H4 (cell line): ENCODE measurements at regions not wholly inside any gene's neighbourhood (a gene's known extent, or its start where the extent isn't known, plus 50 kb on each side); places are given as distances from the start of the nearest gene placed in this dataset.
"Not testable (repeated sequence)": the region's sequence is repeated elsewhere in the genome, so short reads cannot be mapped to it uniquely, and the experiment has no call there.

Experiments used
- DNase-seq: peaks from one replicate; pipeline ENCODE4 v3.0.0-alpha.2; 2015; ENCODE audit warnings: low spot score

- DNase-seq: no peak
Observed at GRCh38 chr5:13640270-13640669, 304.2 kb downstream of the DNAH5 start.

GRCh38 chr5:13632676-13633075 lies 311.8 kb downstream of the DNAH5 start:
- no peak for DNase-seq

- no peak for DNase-seq
Observed at GRCh38 chr5:13629218-13629617, 315.3 kb downstream of the DNAH5 start.

- no peak for DNase-seq
Observed at GRCh38 chr5:13627673-13628454, 316.6 kb downstream of the DNAH5 start.

GRCh38 chr5:13625616-13626198 lies 318.8 kb downstream of the DNAH5 start:
- DNase-seq: no peak

- no peak for DNase-seq
Observed at GRCh38 chr5:13624283-13625074, 320.0 kb downstream of the DNAH5 start.

- DNase-seq: no peak
Observed at GRCh38 chr5:13613621-13614020, 330.9 kb downstream of the DNAH5 start.

- DNase-seq: no peak
Observed at GRCh38 chr5:13611604-13612003, 332.9 kb downstream of the DNAH5 start.

- DNase-seq: no peak
Observed at GRCh38 chr5:13609504-13609903, 335.0 kb downstream of the DNAH5 start.

- DNase-seq: no peak
Observed at GRCh38 chr5:13606051-13606450, 338.4 kb downstream of the DNAH5 start.

- DNase-seq: no peak
Observed at GRCh38 chr5:13601112-13601511, 343.4 kb downstream of the DNAH5 start.

GRCh38 chr5:13595978-13596377 lies 348.5 kb downstream of the DNAH5 start:
- DNase-seq: no peak

- DNase-seq: peak; percentile 94
Observed at GRCh38 chr5:13591621-13592020, 352.9 kb downstream of the DNAH5 start.

GRCh38 chr5:13585324-13585723 lies 359.2 kb downstream of the DNAH5 start:
- no peak for DNase-seq

- DNase-seq: no peak
Observed at GRCh38 chr5:13581914-13582313, 362.6 kb downstream of the DNAH5 start.

- no peak for DNase-seq
Observed at GRCh38 chr5:13581132-13581531, 363.4 kb downstream of the DNAH5 start.

- no peak for DNase-seq
Observed at GRCh38 chr5:13580058-13580457, 364.4 kb downstream of the DNAH5 start.

- DNase-seq: not testable (repeated sequence)
Observed at GRCh38 chr5:13579091-13579490, 365.4 kb downstream of the DNAH5 start.

- DNase-seq: not testable (repeated sequence)
Observed at GRCh38 chr5:13578311-13579039, 366.0 kb downstream of the DNAH5 start.

- no peak for DNase-seq
Observed at GRCh38 chr5:13574574-13574973, 369.9 kb downstream of the DNAH5 start.

GRCh38 chr5:13572163-13572562 lies 372.3 kb downstream of the DNAH5 start:
- no peak for DNase-seq

GRCh38 chr5:13569090-13569715 lies 375.3 kb downstream of the DNAH5 start:
- no peak for DNase-seq
